Gastrocnemius medialis (tissue), 4 donors: ENCODE measurements at regions not wholly inside any gene's neighbourhood (a gene's known extent, or its start where the extent isn't known, plus 50 kb on each side); places are given as distances from the start of the nearest gene placed in this dataset.

ENCODE experiments used
- ATAC-seq, 2 donors: fragments of 150-250 bp; one replicate each; pipeline ENCODE4 v1.9.1; 2016
- DNase-seq, 2 donors: peaks; one replicate each; pipeline ENCODE4 v3.0.0-alpha.2; 2019
- H3K27ac ChIP-seq, 4 donors: fragments of 200-600 bp; sonication (generic); 1 replicate in 1 of 4; 2 replicates in 3 of 4; pipeline ENCODE4 v1.5.1; 2016 to 2018; ENCODE audit warnings: mild to moderate bottlenecking in 2 of 4, moderate library complexity in 1 of 4
- H3K27me3 ChIP-seq, 3 donors: fragments of 200-600 bp; sonication (generic) in 2 of 3; 1 replicate in 1 of 3; 2 replicates in 2 of 3; pipeline versions ENCODE4 v1.5.1 to v1.6.0; 2016 to 2019; ENCODE audit warnings: mild to moderate bottlenecking in 1 of 3, moderate library complexity in 1 of 3
- H3K36me3 ChIP-seq, 2 donors: fragments of 200-600 bp; sonication (generic) in 1 of 2; one replicate each; pipeline ENCODE4 v1.5.1; 2017 to 2018
- H3K4me1 ChIP-seq, 2 donors: fragments of 200-600 bp; sonication (generic) in 1 of 2; one replicate each; pipeline ENCODE4 v1.5.1; 2016 to 2017; ENCODE audit warnings: mild to moderate bottlenecking in 2 of 2
- H3K4me3 ChIP-seq, 4 donors: fragments of 200-600 bp; sonication (generic) in 3 of 4; 1 replicate in 1 of 4; 2 replicates in 3 of 4; pipeline ENCODE4 v1.5.1; 2016 to 2019; ENCODE audit warnings: mild to moderate bottlenecking in 2 of 4
- H3K9me3 ChIP-seq, 3 donors: fragments of 200-600 bp; sonication (generic) in 2 of 3; 1 replicate in 1 of 3; 2 replicates in 2 of 3; pipeline ENCODE4 v1.5.1; 2016 to 2019
- CTCF ChIP-seq, 5 experiments: fragments of 450-650 bp in 3 of 5; fragments of 200-600 bp in 2 of 5; sonication (generic) in 2 of 5; IDR thresholded peaks in 4 of 5; conservative IDR thresholded peaks in 1 of 5; 1 replicate in 4 of 5; 2 replicates in 1 of 5; pipeline ENCODE4 v1.5.1; 2016 to 2019; ENCODE audit warnings: antibody characterized with exemption in 5 of 5, mild to moderate bottlenecking in 3 of 5, moderate library complexity in 3 of 5
- POLR2A ChIP-seq, 2 donors: fragments of 450-650 bp; IDR thresholded peaks; one replicate each; pipeline ENCODE4 v1.6.1; 2017; ENCODE audit warnings: antibody characterized with exemption in 2 of 2, mild to moderate bottlenecking in 2 of 2, moderate library complexity in 2 of 2
- in situ Hi-C, 4 donors: fragments of 200-750 bp; cut with MboI; loops; one replicate each; pipeline versions ENCODE4 v1.15.0 to v1.8.0; 2017; ENCODE audit warnings: low sequenced_read_pairs in 4 of 4
- intact Hi-C: fragments of 100-400 bp; cut with DNase I; formaldehyde crosslinking; loops from one replicate; pipeline ENCODE4 v1.15.1; 2023; ENCODE audit warnings: low total_unique reads

- H3K27ac ChIP-seq, result no peak overlapping the region
- H3K36me3 ChIP-seq, result no peaks in the 10 kb centered on the region
- H3K4me3 ChIP-seq, result no peak overlapping the region
- no peaks in the 10 kb centered on the region for H3K27me3 ChIP-seq
- H3K9me3 ChIP-seq, result no peaks in the 10 kb centered on the region
- ATAC-seq (no peak), DNase-seq (no peak)
- TF ChIP-seq POLR2A (IDR thresholded peaks at IDR 0.05) (no peak), CTCF (IDR thresholded peaks at IDR 0.05 in 4 of 5, conservative IDR thresholded peaks at IDR 0.05 in 1 of 5) (no peak)
- intact Hi-C loops (no loop called here), in situ Hi-C loops (no loop called here)
- H3K4me1 ChIP-seq, result no peaks in the 10 kb centered on the region
Observed at GRCh38 chr14:66041582-66041981, 444.6 kb upstream of the CCDC196 start.

- Histone ChIP-seq H3K36me3 (no peaks in the 10 kb centered on the region), H3K9me3 (no peaks in the 10 kb centered on the region), H3K27me3 (no peaks in the 10 kb centered on the region), H3K27ac (no peak overlapping the region), H3K4me3 (no peak overlapping the region), H3K4me1 (no peaks in the 10 kb centered on the region)
- intact Hi-C loops, result no loop called here
- DNase-seq (no peak), ATAC-seq (no peak)
- in situ Hi-C loops, result no loop called here
- TF ChIP-seq POLR2A (IDR thresholded peaks at IDR 0.05) (no peak), CTCF (IDR thresholded peaks at IDR 0.05 in 4 of 5, conservative IDR thresholded peaks at IDR 0.05 in 1 of 5) (no peak)
Observed at GRCh38 chr14:66043921-66044320, 442.2 kb upstream of the CCDC196 start.

GRCh38 chr14:66045572-66046021, 440.6 kb upstream of the CCDC196 start:
- Histone ChIP-seq H3K27me3 (no peaks in the 10 kb centered on the region), H3K9me3 (no peaks in the 10 kb centered on the region), H3K27ac (no peak overlapping the region), H3K4me3 (no peak overlapping the region), H3K36me3 (no peaks in the 10 kb centered on the region), H3K4me1 (no peaks in the 10 kb centered on the region)
- TF ChIP-seq CTCF (IDR thresholded peaks at IDR 0.05 in 4 of 5, conservative IDR thresholded peaks at IDR 0.05 in 1 of 5) (no peak), POLR2A (IDR thresholded peaks at IDR 0.05) (no peak)
- DNase-seq, result no peak
- intact Hi-C loops (no loop called here), in situ Hi-C loops (no loop called here)
- no peak for ATAC-seq

GRCh38 chr14:66046035-66046434, 440.1 kb upstream of the CCDC196 start:
- no peak for ATAC-seq

More at GRCh38 chr14:66046035-66046434, 440.1 kb upstream of the CCDC196 start:
- TF ChIP-seq POLR2A (IDR thresholded peaks at IDR 0.05) (no peak), CTCF (IDR thresholded peaks at IDR 0.05 in 4 of 5, conservative IDR thresholded peaks at IDR 0.05 in 1 of 5) (no peak)
- in situ Hi-C loops (no loop called here), intact Hi-C loops (no loop called here)
- H3K4me3 ChIP-seq, result no peak overlapping the region
- H3K9me3 ChIP-seq, result no peaks in the 10 kb centered on the region
- no peak overlapping the region for H3K27ac ChIP-seq
- H3K4me1 ChIP-seq, result no peaks in the 10 kb centered on the region
- DNase-seq, result no peak
- H3K27me3 ChIP-seq, result no peaks in the 10 kb centered on the region
- H3K36me3 ChIP-seq, result no peaks in the 10 kb centered on the region
